K562 (cell line): ENCODE measurements at regions not wholly inside any gene's neighbourhood (a gene's known extent, or its start where the extent isn't known, plus 50 kb on each side); places are given as distances from the start of the nearest gene placed in this dataset.

Experiments used
- ATAC-seq: fragments of 200-7000 bp; cut with Tn5 transposase; 3 replicates; pipeline ENCODE4 v1.9.1; 2020; ENCODE audit warnings: moderate library complexity
- BruUV-seq: library from RNA; stranded (reverse); fragments of 400-500 nt; replicated peaks from 2 replicates; lab custom pipeline; 2021; lab: Mats Ljungman, UMichigan
- CTCF ChIA-PET: fragments of 300-600 bp; formaldehyde crosslinking; extraction: SDS; loops from one replicate; lab custom pipeline; 2021; ENCODE audit warnings: low intra/inter-chr PET ratio; lab: Yijun Ruan, JAX
- POLR2A ChIA-PET: fragments of 300-600, 350-650 bp; sonication (Branson Sonifier 250); formaldehyde crosslinking; extraction: SDS; loops from one replicate; lab custom pipeline; 2021; ENCODE audit warnings: antibody characterized with exemption, inconsistent platforms; lab: Yijun Ruan, JAX
- DNase-seq, 4 experiments: peaks; one replicate each; pipeline versions ENCODE4 v3.0.0 to v3.0.0-alpha.2; 2011 to 2018; ENCODE audit warnings: low spot score in 3 of 4, mixed read lengths in 3 of 4; ENCODE audit errors: extremely low read depth in 1 of 4
- FAIRE-seq: peaks from 2 replicates; lab custom pipeline; 2011; peaks lifted over from hg19 to GRCh38; lab: Jason Lieb, UNC
- H2AFZ ChIP-seq: 2 replicates; pipeline ENCODE4 v1.6.0; 2011; ENCODE audit warnings: low read depth, low read length, control low read depth, inconsistent platforms
- H3K27ac ChIP-seq: fragments of 200-600 bp; 3 replicates; pipeline ENCODE4 v1.8.0; 2011; ENCODE audit warnings: low read depth, mild to moderate bottlenecking, control low read depth, inconsistent platforms, low read length, moderate library complexity, mixed read lengths; ENCODE audit errors: extremely low read depth
- H3K27me3 ChIP-seq, 2 experiments: fragments of 300-600 bp in 1 of 2; 2 replicates in 1 of 2; 3 replicates in 1 of 2; pipeline versions ENCODE4 v1.6.0 to v1.8.0; 2011; ENCODE audit warnings: inconsistent platforms in 2 of 2, low read length in 2 of 2, mild to moderate bottlenecking in 1 of 2, mixed read lengths in 1 of 2, moderate library complexity in 1 of 2; ENCODE audit not compliant: control insufficient read depth in 2 of 2, insufficient read depth in 2 of 2
- H3K36me3 ChIP-seq: fragments of 300-600 bp; 3 replicates; pipeline ENCODE4 v1.8.0; 2011; ENCODE audit warnings: mild to moderate bottlenecking, low read length, inconsistent platforms; ENCODE audit not compliant: control insufficient read depth, insufficient read depth
- H3K4me1 ChIP-seq, 2 experiments: fragments of 200-600 bp in 1 of 2; replicated peaks in 1 of 2; 2 replicates in 1 of 2; 3 replicates in 1 of 2; pipeline versions ENCODE4 v1.5.1 to v1.8.0; 2011; ENCODE audit warnings: inconsistent platforms in 2 of 2, low read length in 2 of 2, mild to moderate bottlenecking in 1 of 2, mixed read lengths in 1 of 2, moderate library complexity in 1 of 2; ENCODE audit not compliant: control insufficient read depth in 2 of 2, insufficient read depth in 2 of 2
- H3K4me2 ChIP-seq: 2 replicates; pipeline ENCODE4 v1.6.1; 2011; ENCODE audit warnings: low read length, control low read depth, inconsistent platforms, mixed read lengths; ENCODE audit not compliant: insufficient read depth
- H3K4me3 ChIP-seq: fragments of 200-600 bp; sonication (generic), shearing (Covaris generic); 2 replicates; pipeline ENCODE4 v1.5.1; 2016; ENCODE audit warnings: control low read depth, inconsistent platforms
- H3K79me2 ChIP-seq: fragments of 200-600 bp; 3 replicates; pipeline ENCODE4 v1.8.0; 2011; ENCODE audit warnings: low read length, inconsistent platforms; ENCODE audit not compliant: control insufficient read depth, insufficient read depth
- H3K9ac ChIP-seq, 2 experiments: 2 replicates each; pipeline versions ENCODE4 v1.6.0 to v1.6.1; 2011; ENCODE audit warnings: low read depth in 2 of 2, low read length in 2 of 2, control low read depth in 1 of 2, inconsistent platforms in 1 of 2, mild to moderate bottlenecking in 1 of 2, mixed read lengths in 1 of 2; ENCODE audit not compliant: insufficient read depth in 1 of 2
- H3K9me1 ChIP-seq: one replicate; pipeline ENCODE4 v1.6.0; 2011; ENCODE audit warnings: inconsistent platforms, mild to moderate bottlenecking, low read length, moderate library complexity; ENCODE audit not compliant: control insufficient read depth, insufficient read depth
- H3K9me3 ChIP-seq: replicated peaks from 2 replicates; pipeline ENCODE4 v1.5.1; 2011; ENCODE audit warnings: low read depth, low read length, inconsistent platforms; ENCODE audit not compliant: control insufficient read depth, insufficient read depth
- H4K20me1 ChIP-seq: replicated peaks from 2 replicates; pipeline ENCODE4 v1.6.1; 2011; ENCODE audit warnings: low read length, inconsistent platforms, mixed read lengths; ENCODE audit not compliant: control insufficient read depth, insufficient read depth
- ATF2 ChIP-seq: sonication (generic); formaldehyde crosslinking; IDR thresholded peaks from 2 replicates; pipeline ENCODE4 v1.8.1; 2022; ENCODE audit warnings: missing genetic modification reagents
- GABPB2 ChIP-seq: fragments of 250-450 bp; sonication (Bioruptor Pico); conservative IDR thresholded peaks from 2 replicates; pipeline ENCODE4 v1.5.1; 2021; ENCODE audit warnings: mild to moderate bottlenecking
- HEY1 ChIP-seq: fragments of 250-450 bp; sonication (Bioruptor Pico); IDR thresholded peaks from 2 replicates; pipeline ENCODE4 v1.5.0; 2020; ENCODE audit warnings: mild to moderate bottlenecking, moderate library complexity, borderline replicate concordance
- HMG20B ChIP-seq: fragments of 250-450 bp; sonication (Bioruptor Pico); IDR thresholded peaks from 2 replicates; pipeline ENCODE4 v1.5.0; 2021; ENCODE audit warnings: mild to moderate bottlenecking
- KDM1A ChIP-seq, 2 experiments: fragments of 450-650 bp; IDR thresholded peaks; 2 replicates each; pipeline ENCODE4 v1.6.1; 2016; ENCODE audit warnings: mild to moderate bottlenecking in 2 of 2
- MLX ChIP-seq, 2 experiments: fragments of 450-650 bp in 1 of 2; sonication (generic) in 1 of 2; formaldehyde crosslinking; conservative IDR thresholded peaks; 2 replicates each; pipeline versions ENCODE4 v1.4.0 to v1.8.1; 2020 to 2022; ENCODE audit warnings: mild to moderate bottlenecking in 1 of 2, missing genetic modification reagents in 1 of 2
- NCOA6 ChIP-seq: fragments of 450-650 bp; IDR thresholded peaks from 2 replicates; pipeline ENCODE4 v1.6.1; 2017; ENCODE audit warnings: mild to moderate bottlenecking
- PHF8 ChIP-seq: fragments of 200-600 bp; sonication (generic); IDR thresholded peaks from 2 replicates; pipeline ENCODE4 v1.6.1; 2012; ENCODE audit warnings: mixed run types, mild to moderate bottlenecking, inconsistent platforms, low read length, moderate library complexity, borderline replicate concordance
- POLR2B ChIP-seq: fragments of 450-650 bp; IDR thresholded peaks from 2 replicates; pipeline ENCODE4 v1.6.1; 2018; ENCODE audit warnings: low read depth; ENCODE audit not compliant: partially characterized antibody
- THRAP3 ChIP-seq: fragments of 450-650 bp; IDR thresholded peaks from 2 replicates; pipeline ENCODE4 v1.6.1; 2016; ENCODE audit warnings: mild to moderate bottlenecking, inconsistent platforms, borderline replicate concordance
- ZBTB7A ChIP-seq: IDR thresholded peaks from 2 replicates; pipeline ENCODE4 v1.6.1; 2011; ENCODE audit warnings: low read depth, mild to moderate bottlenecking, low read length, moderate library complexity, borderline replicate concordance; ENCODE audit not compliant: control insufficient read depth
- ZNF184 ChIP-seq: sonication (generic); formaldehyde crosslinking; IDR thresholded peaks from 2 replicates; pipeline ENCODE4 v1.5.0; 2020; ENCODE audit warnings: missing genetic modification reagents
- ZNF639 ChIP-seq, 2 experiments: fragments of 200-800 bp in 1 of 2; sonication (Bioruptor generic) in 1 of 2; sonication (generic) in 1 of 2; formaldehyde crosslinking in 1 of 2; IDR thresholded peaks in 1 of 2; conservative IDR thresholded peaks in 1 of 2; 2 replicates each; pipeline versions ENCODE4 v1.5.0 to v1.6.1; 2016 to 2020; ENCODE audit warnings: missing compliant biosample characterization in 1 of 2, missing genetic modification characterization in 1 of 2, missing genetic modification reagents in 1 of 2
- WGBS: fragments of 100-300 bp; shearing (Covaris generic); methylation state at CpG from one replicate; pipeline ENCODE4 v1.1.6; 2016; ENCODE audit warnings: low coverage, mixed read lengths; ENCODE audit not compliant: insufficient coverage; ENCODE audit errors: missing lambda C conversion rate; 5-methylcytosine and 5-hydroxymethylcytosine counted together
- in situ Hi-C: fragments of 300-500 bp; cut with MboI; formaldehyde crosslinking; loops from 4 replicates; pipeline ENCODE4 v1.15.0; 2018; ENCODE audit warnings: inconsistent platforms, mixed read lengths
- intact Hi-C: fragments of 100-400 bp; cut with micrococcal nuclease; formaldehyde crosslinking; loops from 2 replicates; pipeline ENCODE4 v1.14.2; 2022
- TF ChIP-seq, protein P1 (sequence below): fragments of 450-650 bp; IDR thresholded peaks from 2 replicates; pipeline ENCODE4 v1.6.1; 2017; ENCODE audit warnings: antibody characterized with exemption, mild to moderate bottlenecking
- TF ChIP-seq, protein P2 (sequence below): sonication (generic); formaldehyde crosslinking; IDR thresholded peaks from 2 replicates; pipeline ENCODE4 v1.8.0; 2022; ENCODE audit warnings: mild to moderate bottlenecking, missing genetic modification reagents

- DNase-seq (no peak), ATAC-seq (no peak), FAIRE-seq (no peak)
- BruUV-seq = no TSS peak
- no peak overlapping the region for H3K27ac ChIP-seq
- H3K9ac ChIP-seq = no peak overlapping the region
- H3K4me1 ChIP-seq = peaks cover 0 to under 1% of the 10 kb centered on the region in 2 experiments; a peak in 1 of 5 replicates
- H4K20me1 ChIP-seq = no peaks in the 10 kb centered on the region
- no peaks in the 10 kb centered on the region for H3K36me3 ChIP-seq
- H3K27me3 ChIP-seq = peaks cover 0 to 5% of the 10 kb centered on the region in 2 experiments; a peak in 1 of 5 replicates
- H3K79me2 ChIP-seq = no peaks in the 10 kb centered on the region
- no peak overlapping the region for H3K4me3 ChIP-seq
- ChIA-PET CTCF (no interaction called here), POLR2A (no interaction called here)
- no peak overlapping the region for H3K4me2 ChIP-seq
- H3K9me1 ChIP-seq = no peaks in the 10 kb centered on the region
- 0% methylated on average over 1 of the region's 1 CpG for WGBS
- H2AFZ ChIP-seq = no peak overlapping the region
- intact Hi-C loops = no loop called here
- H3K9me3 ChIP-seq = no peaks in the 10 kb centered on the region
- in situ Hi-C loops = no loop called here
- TF ChIP-seq GABPB2 (CRISPR knock-in tag) = no peak
- no peak for TF ChIP-seq NCOA6
- no peak for TF ChIP-seq THRAP3
- TF ChIP-seq, protein P1, sequence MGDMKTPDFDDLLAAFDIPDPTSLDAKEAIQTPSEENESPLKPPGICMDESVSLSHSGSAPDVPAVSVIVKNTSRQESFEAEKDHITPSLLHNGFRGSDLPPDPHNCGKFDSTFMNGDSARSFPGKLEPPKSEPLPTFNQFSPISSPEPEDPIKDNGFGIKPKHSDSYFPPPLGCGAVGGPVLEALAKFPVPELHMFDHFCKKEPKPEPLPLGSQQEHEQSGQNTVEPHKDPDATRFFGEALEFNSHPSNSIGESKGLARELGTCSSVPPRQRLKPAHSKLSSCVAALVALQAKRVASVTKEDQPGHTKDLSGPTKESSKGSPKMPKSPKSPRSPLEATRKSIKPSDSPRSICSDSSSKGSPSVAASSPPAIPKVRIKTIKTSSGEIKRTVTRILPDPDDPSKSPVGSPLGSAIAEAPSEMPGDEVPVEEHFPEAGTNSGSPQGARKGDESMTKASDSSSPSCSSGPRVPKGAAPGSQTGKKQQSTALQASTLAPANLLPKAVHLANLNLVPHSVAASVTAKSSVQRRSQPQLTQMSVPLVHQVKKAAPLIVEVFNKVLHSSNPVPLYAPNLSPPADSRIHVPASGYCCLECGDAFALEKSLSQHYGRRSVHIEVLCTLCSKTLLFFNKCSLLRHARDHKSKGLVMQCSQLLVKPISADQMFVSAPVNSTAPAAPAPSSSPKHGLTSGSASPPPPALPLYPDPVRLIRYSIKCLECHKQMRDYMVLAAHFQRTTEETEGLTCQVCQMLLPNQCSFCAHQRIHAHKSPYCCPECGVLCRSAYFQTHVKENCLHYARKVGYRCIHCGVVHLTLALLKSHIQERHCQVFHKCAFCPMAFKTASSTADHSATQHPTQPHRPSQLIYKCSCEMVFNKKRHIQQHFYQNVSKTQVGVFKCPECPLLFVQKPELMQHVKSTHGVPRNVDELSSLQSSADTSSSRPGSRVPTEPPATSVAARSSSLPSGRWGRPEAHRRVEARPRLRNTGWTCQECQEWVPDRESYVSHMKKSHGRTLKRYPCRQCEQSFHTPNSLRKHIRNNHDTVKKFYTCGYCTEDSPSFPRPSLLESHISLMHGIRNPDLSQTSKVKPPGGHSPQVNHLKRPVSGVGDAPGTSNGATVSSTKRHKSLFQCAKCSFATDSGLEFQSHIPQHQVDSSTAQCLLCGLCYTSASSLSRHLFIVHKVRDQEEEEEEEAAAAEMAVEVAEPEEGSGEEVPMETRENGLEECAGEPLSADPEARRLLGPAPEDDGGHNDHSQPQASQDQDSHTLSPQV = no peak
- no peak for TF ChIP-seq HEY1 (CRISPR knock-in tag)
- no peak for TF ChIP-seq ZNF639 (CRISPR knock-in tag; conservative IDR thresholded peaks at IDR 0.05 in 1 of 2, IDR thresholded peaks at IDR 0.05 in 1 of 2)
- no peak for TF ChIP-seq ZBTB7A
- no peak for TF ChIP-seq PHF8
- TF ChIP-seq MLX (CRISPR knock-in tag; conservative IDR thresholded peaks at IDR 0.05) = no peak
- TF ChIP-seq, protein P2, sequence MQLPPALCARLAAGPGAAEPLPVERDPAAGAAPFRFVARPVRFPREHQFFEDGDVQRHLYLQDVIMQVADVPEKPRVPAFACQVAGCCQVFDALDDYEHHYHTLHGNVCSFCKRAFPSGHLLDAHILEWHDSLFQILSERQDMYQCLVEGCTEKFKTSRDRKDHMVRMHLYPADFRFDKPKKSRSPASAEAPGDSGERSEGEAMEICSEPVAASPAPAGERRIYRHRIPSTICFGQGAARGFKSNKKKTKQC (CRISPR knock-in tag) = no peak
- no peak for TF ChIP-seq ZNF184 (CRISPR knock-in tag)
- no peak for TF ChIP-seq POLR2B
- no peak for TF ChIP-seq KDM1A (IDR thresholded peaks at IDR 0.05)
- no peak for TF ChIP-seq ATF2 (CRISPR knock-in tag)
- TF ChIP-seq HMG20B (CRISPR knock-in tag) = no peak
Measured at GRCh38 chr10:2572611-2573010, 494.7 kb upstream of the PFKP start.
